NT2/D1 (cell line): ENCODE measurements at regions not wholly inside any gene's neighbourhood (a gene's known extent, or its start where the extent isn't known, plus 50 kb on each side); places are given as distances from the start of the nearest gene placed in this dataset.

Source experiments
- SUZ12 ChIP-seq: IDR thresholded peaks from 2 replicates; pipeline ENCODE4 v1.6.1; 2011; ENCODE audit not compliant: insufficient read length, insufficient read depth; ENCODE audit errors: extremely low read depth
- YY1 ChIP-seq: IDR thresholded peaks from 2 replicates; pipeline ENCODE4 v1.6.1; 2011; ENCODE audit not compliant: insufficient read length, insufficient read depth

DNA sequence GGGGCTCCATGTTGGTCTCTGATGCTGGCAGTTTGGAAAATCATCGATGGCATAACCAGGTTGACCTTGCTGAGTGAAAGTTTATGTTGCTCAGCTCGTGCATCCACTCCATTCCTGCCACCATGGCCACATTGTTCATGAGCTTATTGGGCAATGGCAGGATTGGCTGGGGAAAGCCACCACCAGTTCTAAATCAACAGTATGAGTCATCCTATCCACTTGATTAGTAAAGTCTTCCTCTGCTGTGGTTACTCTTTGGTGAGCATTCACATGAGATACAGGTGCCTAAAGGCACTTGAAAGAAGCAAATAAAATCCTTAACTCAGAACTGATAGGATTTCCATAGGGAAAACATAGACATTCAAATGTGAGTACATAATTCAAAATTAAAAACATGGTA, 131.8 kb upstream of the FBN2 start:
- no peak for TF ChIP-seq YY1
- no peak for TF ChIP-seq SUZ12
